Suprapubic skin (tissue), 4 donors: ENCODE measurements at regions not wholly inside any gene's neighbourhood (a gene's known extent, or its start where the extent isn't known, plus 50 kb on each side); places are given as distances from the start of the nearest gene placed in this dataset.

Experiments used
- EP300 ChIP-seq: sonication (generic); formaldehyde crosslinking; IDR thresholded peaks from one replicate; pipeline ENCODE4 v1.6.1; 2017; ENCODE audit warnings: antibody characterized with exemption
- POLR2A ChIP-seq, 2 donors: fragments of 450-650 bp; IDR thresholded peaks; one replicate each; pipeline ENCODE4 v1.6.1; 2017; ENCODE audit warnings: antibody characterized with exemption in 2 of 2, mild to moderate bottlenecking in 2 of 2, moderate library complexity in 2 of 2
- POLR2AphosphoS5 ChIP-seq, 3 donors: sonication (generic); formaldehyde crosslinking; IDR thresholded peaks; one replicate each; pipeline ENCODE4 v1.6.1; 2017; ENCODE audit warnings: antibody characterized with exemption in 3 of 3
- TF ChIP-seq, protein P1 (sequence below), 2 donors: fragments of 200-600 bp in 1 of 2; fragments of 450-650 bp in 1 of 2; sonication (generic) in 1 of 2; IDR thresholded peaks; one replicate each; pipeline ENCODE4 v1.5.1; 2016 to 2019; ENCODE audit warnings: antibody characterized with exemption in 2 of 2, mild to moderate bottlenecking in 1 of 2, moderate library complexity in 1 of 2

DNA sequence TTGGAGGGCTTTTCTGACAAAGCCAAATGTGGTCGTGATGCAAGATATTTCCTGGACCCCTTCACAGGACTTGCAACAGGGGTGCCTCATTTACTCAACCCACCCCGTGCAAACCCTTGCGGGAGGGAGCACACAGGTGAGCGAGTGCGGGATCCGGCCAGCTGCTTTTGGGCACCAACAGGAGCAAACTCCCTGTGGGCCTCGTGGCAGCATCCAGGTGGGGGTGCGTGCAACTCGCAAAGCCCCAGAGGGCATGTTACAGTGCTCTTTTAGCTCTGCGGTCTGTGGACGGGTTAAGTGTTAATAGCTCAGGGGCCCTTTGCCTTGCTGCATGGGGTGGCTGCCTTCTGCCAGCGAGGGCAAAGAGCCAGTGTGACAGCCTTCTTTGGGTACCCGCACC, 707.6 kb upstream of the MDGA2 start:
- TF ChIP-seq, protein P1, sequence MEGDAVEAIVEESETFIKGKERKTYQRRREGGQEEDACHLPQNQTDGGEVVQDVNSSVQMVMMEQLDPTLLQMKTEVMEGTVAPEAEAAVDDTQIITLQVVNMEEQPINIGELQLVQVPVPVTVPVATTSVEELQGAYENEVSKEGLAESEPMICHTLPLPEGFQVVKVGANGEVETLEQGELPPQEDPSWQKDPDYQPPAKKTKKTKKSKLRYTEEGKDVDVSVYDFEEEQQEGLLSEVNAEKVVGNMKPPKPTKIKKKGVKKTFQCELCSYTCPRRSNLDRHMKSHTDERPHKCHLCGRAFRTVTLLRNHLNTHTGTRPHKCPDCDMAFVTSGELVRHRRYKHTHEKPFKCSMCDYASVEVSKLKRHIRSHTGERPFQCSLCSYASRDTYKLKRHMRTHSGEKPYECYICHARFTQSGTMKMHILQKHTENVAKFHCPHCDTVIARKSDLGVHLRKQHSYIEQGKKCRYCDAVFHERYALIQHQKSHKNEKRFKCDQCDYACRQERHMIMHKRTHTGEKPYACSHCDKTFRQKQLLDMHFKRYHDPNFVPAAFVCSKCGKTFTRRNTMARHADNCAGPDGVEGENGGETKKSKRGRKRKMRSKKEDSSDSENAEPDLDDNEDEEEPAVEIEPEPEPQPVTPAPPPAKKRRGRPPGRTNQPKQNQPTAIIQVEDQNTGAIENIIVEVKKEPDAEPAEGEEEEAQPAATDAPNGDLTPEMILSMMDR (IDR thresholded peaks at IDR 0.05): no peak
- TF ChIP-seq POLR2A (IDR thresholded peaks at IDR 0.05) (no peak), EP300 (no peak), POLR2AphosphoS5 (IDR thresholded peaks at IDR 0.05) (no peak)
